ENCODE measurements at regions not wholly inside any gene's neighbourhood (a gene's known extent, or its start where the extent isn't known, plus 50 kb on each side); places are given as distances from the start of the nearest gene placed in this dataset.

- TF ChIP-seq, protein P1, sequence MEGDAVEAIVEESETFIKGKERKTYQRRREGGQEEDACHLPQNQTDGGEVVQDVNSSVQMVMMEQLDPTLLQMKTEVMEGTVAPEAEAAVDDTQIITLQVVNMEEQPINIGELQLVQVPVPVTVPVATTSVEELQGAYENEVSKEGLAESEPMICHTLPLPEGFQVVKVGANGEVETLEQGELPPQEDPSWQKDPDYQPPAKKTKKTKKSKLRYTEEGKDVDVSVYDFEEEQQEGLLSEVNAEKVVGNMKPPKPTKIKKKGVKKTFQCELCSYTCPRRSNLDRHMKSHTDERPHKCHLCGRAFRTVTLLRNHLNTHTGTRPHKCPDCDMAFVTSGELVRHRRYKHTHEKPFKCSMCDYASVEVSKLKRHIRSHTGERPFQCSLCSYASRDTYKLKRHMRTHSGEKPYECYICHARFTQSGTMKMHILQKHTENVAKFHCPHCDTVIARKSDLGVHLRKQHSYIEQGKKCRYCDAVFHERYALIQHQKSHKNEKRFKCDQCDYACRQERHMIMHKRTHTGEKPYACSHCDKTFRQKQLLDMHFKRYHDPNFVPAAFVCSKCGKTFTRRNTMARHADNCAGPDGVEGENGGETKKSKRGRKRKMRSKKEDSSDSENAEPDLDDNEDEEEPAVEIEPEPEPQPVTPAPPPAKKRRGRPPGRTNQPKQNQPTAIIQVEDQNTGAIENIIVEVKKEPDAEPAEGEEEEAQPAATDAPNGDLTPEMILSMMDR (optimal IDR thresholded peaks at IDR 0.05 in 1 of 3, IDR thresholded peaks at IDR 0.05 in 1 of 3, conservative IDR thresholded peaks at IDR 0.05 in 1 of 3; ENCODE audit: extremely low read depth in 1 of 3, insufficient read depth in 2 of 3, low read length in 3 of 3) = no peak
- TF ChIP-seq EZH2 (IDR thresholded peaks at IDR 0.05; ENCODE audit: low read length) = no peak
These were observed 1494.7 kb upstream of the CDH8 start for GRCh38 chr16:63530974-63531373.

All from keratinocyte (primary cell).